Stimulated activated CD4-positive, alpha-beta T cell treated with anti-CD3 and anti-CD28 coated beads, TNF-alpha, amount 100 ng/mL, for 4 hours (primary cell): ENCODE measurements at regions not wholly inside any gene's neighbourhood (a gene's known extent, or its start where the extent isn't known, plus 50 kb on each side); places are given as distances from the start of the nearest gene placed in this dataset.

Source experiments
- DNase-seq, 3 experiments: peaks; one replicate each; pipeline ENCODE4 v3.0.0-alpha.2; 2020; ENCODE audit warnings: low read depth in 3 of 3

- no peak for DNase-seq
Observed at GRCh38 chr10:3016016-3016415, 51.3 kb upstream of the PFKP start.

- DNase-seq = no peak
Observed at GRCh38 chr10:3014968-3015367, 52.4 kb upstream of the PFKP start.

GRCh38 chr10:3012223-3012622 lies 55.1 kb upstream of the PFKP start:
- DNase-seq = no peak

GRCh38 chr10:3010816-3011460 lies 56.4 kb upstream of the PFKP start:
- no peak for DNase-seq

- no peak for DNase-seq
Observed at GRCh38 chr10:3010334-3010733, 57.0 kb upstream of the PFKP start.

GRCh38 chr10:3009341-3009740 lies 58.0 kb upstream of the PFKP start:
- no peak for DNase-seq

DNA sequence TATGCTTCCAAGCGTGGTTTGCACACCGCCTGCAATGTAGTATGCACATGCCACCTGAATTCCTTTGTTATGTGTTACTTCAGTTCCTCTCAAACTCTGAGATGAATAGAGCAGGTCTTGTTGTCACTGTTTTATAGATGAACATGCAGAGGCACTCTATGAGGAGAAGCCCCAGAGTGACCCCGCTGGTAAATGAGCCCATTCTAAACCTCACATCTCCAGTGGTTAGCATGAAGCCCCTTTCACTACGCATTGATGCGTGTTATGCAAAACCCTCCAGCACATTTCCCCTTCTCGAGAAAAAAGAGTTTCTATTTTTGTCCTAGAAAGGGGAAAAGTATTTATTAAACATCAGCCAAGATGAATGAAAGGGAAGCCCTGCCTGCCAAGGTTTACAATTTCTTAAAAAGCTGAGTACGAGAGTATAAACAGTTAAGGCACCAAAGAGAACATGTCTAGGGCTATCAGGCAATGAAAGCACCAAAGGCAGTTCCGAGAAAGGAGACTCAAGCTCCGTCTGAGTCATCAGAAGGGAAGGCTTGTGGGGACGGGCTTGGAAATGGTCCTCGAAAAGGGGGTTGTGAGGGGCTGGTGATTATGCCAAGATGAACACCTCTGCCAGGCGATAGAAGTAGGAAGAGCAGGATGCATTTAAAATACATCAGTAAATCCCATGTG lies 58.7 kb upstream of the PFKP start:
- DNase-seq = no peak

DNA sequence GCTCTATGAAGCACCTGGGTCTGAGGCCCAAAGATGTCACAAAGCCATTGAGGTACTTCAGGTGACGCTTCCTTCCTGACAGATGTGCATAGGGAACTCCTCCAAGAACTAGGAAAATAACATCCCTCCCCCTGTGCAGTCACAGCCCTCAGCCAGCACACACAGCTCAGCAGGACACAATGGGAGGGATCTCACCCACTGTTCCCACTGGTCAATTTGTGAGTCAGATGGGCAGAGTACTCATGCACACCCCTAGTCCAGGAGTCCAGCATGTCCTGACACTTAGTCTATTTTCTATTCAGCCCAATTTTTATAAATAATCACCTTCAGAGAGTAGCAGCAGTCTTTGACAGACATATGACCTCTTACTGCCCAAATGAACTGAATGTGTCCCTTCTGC lies 60.7 kb upstream of the PFKP start:
- DNase-seq = no peak

- DNase-seq = no peak
Observed at GRCh38 chr10:3006093-3006492, 61.3 kb upstream of the PFKP start.

GRCh38 chr10:3002304-3002703 lies 65.0 kb upstream of the PFKP start:
- DNase-seq = no peak

GRCh38 chr10:3000048-3000447 lies 67.3 kb upstream of the PFKP start:
- DNase-seq = no peak

- no peak for DNase-seq
Observed at GRCh38 chr10:2994221-2994961, 73.0 kb upstream of the PFKP start.

DNA sequence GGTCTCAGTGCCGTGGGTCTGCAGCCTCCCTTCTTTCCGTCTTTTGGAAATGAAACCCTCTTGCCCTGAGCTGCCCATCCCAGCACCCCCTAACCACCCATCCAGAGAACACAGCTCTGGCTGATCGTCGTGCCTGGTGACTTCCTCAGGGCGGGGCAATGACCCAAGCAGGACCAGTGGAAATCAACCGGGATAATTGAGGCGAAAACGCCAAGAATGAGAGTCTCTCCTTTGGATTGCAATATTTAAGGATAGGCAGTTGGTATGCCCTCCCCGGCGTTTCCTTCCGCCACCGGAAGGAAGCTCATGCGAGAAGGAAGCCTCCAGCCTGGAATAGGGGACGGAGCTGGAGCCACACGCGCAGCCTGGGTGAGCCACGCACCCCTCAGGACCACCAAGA lies 73.7 kb upstream of the PFKP start:
- DNase-seq = no peak

- no peak for DNase-seq
Observed at GRCh38 chr10:2992401-2993198, 74.7 kb upstream of the PFKP start.

DNA sequence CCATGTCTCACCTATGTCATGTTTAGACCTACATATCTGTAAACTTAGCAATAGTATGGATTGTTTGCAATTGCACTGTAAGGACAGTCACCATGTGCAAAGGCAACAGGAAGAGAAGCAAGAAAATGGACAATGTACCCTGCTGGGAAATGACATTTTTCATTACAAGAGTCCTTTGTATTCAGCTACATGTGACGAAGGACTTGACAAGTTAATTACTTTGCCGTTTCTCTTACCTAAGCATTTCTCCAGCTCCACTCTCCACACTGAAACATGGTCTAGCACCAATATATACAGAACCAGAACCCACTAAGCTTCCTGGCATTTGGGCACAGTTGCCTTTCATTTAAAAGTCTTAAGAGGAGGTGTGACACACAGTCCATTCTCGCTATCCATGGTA lies 76.6 kb upstream of the PFKP start:
- no peak for DNase-seq

GRCh38 chr10:2989292-2989947 lies 77.9 kb upstream of the PFKP start:
- DNase-seq = no peak

DNA sequence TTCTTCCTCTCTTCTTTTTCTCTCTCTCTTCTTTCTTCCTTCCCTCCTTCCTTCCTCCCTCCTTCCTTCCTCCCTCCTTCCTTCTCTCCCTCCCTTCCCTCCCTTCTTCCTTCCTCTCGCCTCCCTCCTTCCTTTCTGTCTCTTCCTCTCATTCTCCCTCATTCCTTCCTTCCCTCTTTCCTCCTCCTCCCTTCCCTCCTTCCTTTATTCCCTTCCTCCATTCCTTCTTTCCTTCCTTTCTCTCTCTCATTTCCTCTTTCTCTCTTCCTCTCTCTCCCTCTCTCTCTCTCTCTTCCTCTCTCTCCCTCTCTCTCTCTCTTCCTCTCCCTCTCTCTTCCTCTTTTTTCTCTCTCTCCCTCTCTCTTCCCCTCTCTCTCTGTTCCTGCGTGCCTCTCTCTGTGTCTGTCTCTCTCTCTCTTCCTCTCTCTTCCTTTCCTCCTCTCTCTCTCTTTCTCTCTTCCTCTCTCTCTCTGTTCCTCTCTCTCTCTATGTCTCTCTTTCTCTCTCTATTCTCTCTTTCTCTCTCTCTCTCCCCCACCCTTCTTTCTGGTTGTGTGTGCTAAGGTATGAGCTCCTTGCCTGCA lies 80.1 kb upstream of the PFKP start:
- no peak for DNase-seq

DNA sequence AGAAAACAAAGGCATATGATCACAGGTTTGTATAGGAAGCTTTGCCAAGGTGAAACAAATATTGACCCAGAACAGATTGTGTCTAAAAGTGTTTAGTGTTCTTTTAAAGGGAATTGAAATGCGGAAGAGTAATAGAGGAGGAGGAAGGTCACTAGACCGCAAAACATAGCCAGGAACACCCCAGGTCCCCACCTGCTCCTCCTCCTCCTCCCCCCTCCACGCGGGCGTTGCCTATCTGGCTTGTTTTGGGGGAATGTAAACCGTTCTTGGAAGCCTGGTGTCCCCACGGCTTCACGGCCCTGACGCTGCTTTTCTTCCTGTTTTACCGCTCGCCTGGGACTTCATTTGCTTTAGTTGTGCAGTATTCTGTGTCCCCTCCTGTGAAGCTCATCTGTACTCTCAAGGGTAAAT lies 81.0 kb upstream of the PFKP start:
- no peak for DNase-seq

DNA sequence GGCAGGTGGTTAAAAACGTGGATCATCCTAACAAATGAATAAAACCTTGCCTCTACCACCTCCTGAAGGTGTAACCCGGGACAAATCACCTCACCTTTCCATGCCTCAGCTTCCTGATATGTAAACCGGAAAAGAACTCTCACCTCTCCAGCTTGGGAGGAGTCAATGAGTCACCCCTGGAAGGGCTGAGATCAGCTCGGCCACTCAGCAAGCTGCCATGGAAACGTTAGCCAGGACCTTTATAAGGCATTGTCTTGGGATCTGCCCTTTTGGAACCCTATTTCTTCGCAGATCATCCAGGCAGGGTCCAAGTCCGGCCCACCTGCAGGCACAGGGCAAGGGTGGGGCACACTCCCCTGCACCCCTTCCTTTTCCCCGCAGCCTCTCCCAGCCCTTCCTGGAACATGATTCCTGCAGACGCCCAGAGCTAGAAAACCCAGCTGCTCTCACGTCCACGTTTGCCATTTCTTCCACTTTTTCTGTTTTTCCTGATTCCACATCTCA lies 81.6 kb upstream of the PFKP start:
- no peak for DNase-seq

DNA sequence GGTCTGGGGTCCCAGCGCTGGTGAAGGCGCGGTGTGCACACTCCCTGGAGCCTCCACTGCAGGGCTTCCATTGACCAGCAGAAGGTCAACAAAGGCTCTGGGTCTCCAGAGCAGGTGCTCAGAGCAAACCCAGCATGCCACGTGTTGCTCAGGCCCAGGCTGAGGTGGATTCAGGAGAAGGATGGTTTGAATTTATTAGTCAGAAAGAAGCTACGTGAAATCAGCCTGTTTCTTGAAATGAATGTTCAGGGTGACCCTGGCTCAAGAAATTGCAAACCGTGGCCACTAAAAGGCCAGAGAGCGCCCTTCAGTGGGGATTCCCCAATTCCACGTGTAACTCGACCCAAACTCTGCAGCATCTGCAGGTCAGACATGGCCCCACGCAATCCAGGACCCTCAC lies 82.7 kb upstream of the PFKP start:
- no peak for DNase-seq

GRCh38 chr10:2982146-2982545 lies 85.2 kb upstream of the PFKP start:
- DNase-seq = no peak
